Upper lobe of right lung (tissue), 1 donor: ENCODE measurements at regions not wholly inside any gene's neighbourhood (a gene's known extent, or its start where the extent isn't known, plus 50 kb on each side); places are given as distances from the start of the nearest gene placed in this dataset.

Experiments
- ATAC-seq: fragments of 200-7000 bp; cut with Tn5 transposase; one replicate; pipeline ENCODE4 v1.9.1; 2020; ENCODE audit warnings: mild to moderate bottlenecking, moderate library complexity
- DNase-seq: peaks from one replicate; pipeline ENCODE4 v3.0.0-alpha.2; 2020
- H3K27ac ChIP-seq: fragments of 200-600 bp; one replicate; pipeline ENCODE4 v1.8.0; 2022
- H3K27me3 ChIP-seq: fragments of 200-600 bp; one replicate; pipeline ENCODE4 v1.8.0; 2022; ENCODE audit warnings: mild to moderate bottlenecking
- H3K36me3 ChIP-seq: fragments of 200-600 bp; one replicate; pipeline ENCODE4 v1.8.0; 2022
- H3K4me1 ChIP-seq: fragments of 200-600 bp; one replicate; pipeline ENCODE4 v1.8.0; 2022
- H3K4me3 ChIP-seq: fragments of 200-600 bp; one replicate; pipeline ENCODE4 v1.8.0; 2022; ENCODE audit warnings: mild to moderate bottlenecking
- H3K9me3 ChIP-seq: fragments of 200-600 bp; one replicate; pipeline ENCODE4 v1.8.0; 2022
- CTCF ChIP-seq: fragments of 200-600 bp; IDR thresholded peaks from one replicate; pipeline ENCODE4 v1.8.0; 2022; ENCODE audit warnings: antibody characterized with exemption
- intact Hi-C: fragments of 100-400 bp; cut with DNase I; formaldehyde crosslinking; loops from one replicate; pipeline ENCODE4 v1.11.0; 2022
- donor health status: DM: no; HTN: yes; CAD: no; lungs with severe emphysema.

- no peak overlapping the region for H3K27ac ChIP-seq
- no peak for DNase-seq
- no peak overlapping the region for H3K4me3 ChIP-seq
- no peak for TF ChIP-seq CTCF
- H3K9me3 ChIP-seq = no peaks in the 10 kb centered on the region
- H3K4me1 ChIP-seq = peaks cover 4% of the 10 kb centered on the region
- H3K27me3 ChIP-seq = no peaks in the 10 kb centered on the region
- no peak for ATAC-seq
- intact Hi-C loops = no loop called here
- no peaks in the 10 kb centered on the region for H3K36me3 ChIP-seq
These were observed 167.5 kb upstream of the MEOX2 start for GRCh38 chr7:15853832-15854470.

- TF ChIP-seq CTCF = no peak
- ATAC-seq (no peak), DNase-seq (no peak)
- Histone ChIP-seq H3K36me3 (no peaks in the 10 kb centered on the region), H3K27me3 (no peaks in the 10 kb centered on the region), H3K27ac (no peak overlapping the region), H3K4me3 (no peak overlapping the region), H3K4me1 (peaks cover 4% of the 10 kb centered on the region), H3K9me3 (no peaks in the 10 kb centered on the region)
- intact Hi-C loops = no loop called here
These were observed 164.7 kb upstream of the MEOX2 start for GRCh38 chr7:15851201-15851600.

GRCh38 chr7:15848901-15849300, 162.4 kb upstream of the MEOX2 start:
- no peak for TF ChIP-seq CTCF
- intact Hi-C loops = no loop called here
- Histone ChIP-seq H3K36me3 (no peaks in the 10 kb centered on the region), H3K9me3 (no peaks in the 10 kb centered on the region), H3K27me3 (no peaks in the 10 kb centered on the region), H3K4me3 (no peak overlapping the region), H3K27ac (no peak overlapping the region), H3K4me1 (no peaks in the 10 kb centered on the region)
- no peak for ATAC-seq
- DNase-seq = no peak

GRCh38 chr7:15848362-15848761, 161.9 kb upstream of the MEOX2 start:
- intact Hi-C loops = no loop called here

GRCh38 chr7:15845868-15846267, 159.4 kb upstream of the MEOX2 start:
- Histone ChIP-seq H3K36me3 (no peaks in the 10 kb centered on the region), H3K4me1 (no peaks in the 10 kb centered on the region), H3K4me3 (no peak overlapping the region), H3K9me3 (no peaks in the 10 kb centered on the region), H3K27me3 (no peaks in the 10 kb centered on the region), H3K27ac (no peak overlapping the region)
- ATAC-seq (no peak), DNase-seq (no peak)
- intact Hi-C loops = no loop called here
- no peak for TF ChIP-seq CTCF

More at GRCh38 chr7:15848362-15848761, 161.9 kb upstream of the MEOX2 start:
- Histone ChIP-seq H3K36me3 (no peaks in the 10 kb centered on the region), H3K9me3 (no peaks in the 10 kb centered on the region), H3K4me1 (no peaks in the 10 kb centered on the region), H3K27me3 (no peaks in the 10 kb centered on the region), H3K4me3 (no peak overlapping the region), H3K27ac (no peak overlapping the region)
- no peak for DNase-seq
- TF ChIP-seq CTCF = no peak
- no peak for ATAC-seq

- no peaks in the 10 kb centered on the region for H3K36me3 ChIP-seq
- no peaks in the 10 kb centered on the region for H3K9me3 ChIP-seq
- no peaks in the 10 kb centered on the region for H3K4me1 ChIP-seq
- no peak for DNase-seq
- H3K4me3 ChIP-seq = no peak overlapping the region
- H3K27ac ChIP-seq = no peak overlapping the region
- no peak for TF ChIP-seq CTCF
- no peaks in the 10 kb centered on the region for H3K27me3 ChIP-seq
- intact Hi-C loops = no loop called here
- ATAC-seq = no peak
These were observed 159.0 kb upstream of the MEOX2 start for GRCh38 chr7:15845461-15845860.
